ENCODE measurements at regions not wholly inside any gene's neighbourhood (a gene's known extent, or its start where the extent isn't known, plus 50 kb on each side); places are given as distances from the start of the nearest gene placed in this dataset.
A peak's percentile ranks its signal among the peaks of the same experiment; 100 is the strongest.

- Histone ChIP-seq H3K4me1 (ENCODE audit: control insufficient read depth, extremely low read depth, insufficient read depth, low read length) (no peaks in the 10 kb centered on the region), H3K9me3 (replicated peaks; ENCODE audit: control insufficient read depth, insufficient read depth, low read length) (no peaks in the 10 kb centered on the region), H3K9me1 (replicated peaks; ENCODE audit: control insufficient read depth, extremely low read depth, insufficient read depth, low read length) (no peaks in the 10 kb centered on the region), H3K9ac (replicated peaks; ENCODE audit: extremely low read depth, insufficient read depth, low read length) (no peak overlapping the region), H3K36me3 (ENCODE audit: control insufficient read depth in 2 of 2, extremely low read depth in 1 of 2, insufficient read depth in 2 of 2, low read length in 2 of 2) (no peaks in the 10 kb centered on the region), H3K27ac (ENCODE audit: insufficient read depth, low read depth, low read length) (no peak overlapping the region), H4K20me1 (replicated peaks; ENCODE audit: control insufficient read depth, extremely low read depth, insufficient read depth, low read length) (no peaks in the 10 kb centered on the region), H2AFZ (ENCODE audit: low read depth, low read length) (no peak overlapping the region), H3K4me3 (replicated peaks in 1 of 3; ENCODE audit: insufficient read depth in 1 of 3, low read depth in 1 of 3, low read length in 3 of 3) (no peak overlapping the region), H3K4me2 (ENCODE audit: insufficient read depth, low read length) (no peak overlapping the region), H3K79me2 (ENCODE audit: control insufficient read depth, insufficient read depth, low read length) (no peaks in the 10 kb centered on the region), H3K27me3 (ENCODE audit: control insufficient read depth in 2 of 2, insufficient read depth in 2 of 2, low read length in 2 of 2) (no peaks in the 10 kb centered on the region)
- POLR2A ChIA-PET, result no interaction called here
- BruUV-seq (replicated peaks), result no TSS peak
- dilution Hi-C loops (cut with MboI; ENCODE audit: extremely low pct_ligation_motif_present, low sequenced_read_pairs), result no loop called here
- CTCF ChIA-PET, result interaction anchor here (1.2 kb wide), 1 partner anchor 11 kb away, joined by 5 read pairs; no protein-coding TSS in a partner anchor
- no peak for FAIRE-seq
- no peak for DNase-seq (ENCODE audit: low read depth, low spot score)
- TF ChIP-seq EZH2 (IDR thresholded peaks at IDR 0.05; ENCODE audit: borderline replicate concordance, low read depth, low read length, severe bottlenecking), result no peak
- intact Hi-C loops (cut with micrococcal nuclease), result loop anchor here (10.0 kb wide), 1 partner anchor 228 kb away; no protein-coding TSS in a partner anchor
These were observed 93.7 kb upstream of the SGCG start for GRCh38 chr13:23086968-23087623.

- Histone ChIP-seq H3K27me3 (ENCODE audit: control insufficient read depth in 2 of 2, insufficient read depth in 2 of 2, low read length in 2 of 2) (no peaks in the 10 kb centered on the region), H3K27ac (ENCODE audit: insufficient read depth, low read depth, low read length) (no peak overlapping the region), H2AFZ (ENCODE audit: low read depth, low read length) (no peak overlapping the region), H3K9me1 (replicated peaks; ENCODE audit: control insufficient read depth, extremely low read depth, insufficient read depth, low read length) (no peaks in the 10 kb centered on the region), H3K79me2 (ENCODE audit: control insufficient read depth, insufficient read depth, low read length) (no peaks in the 10 kb centered on the region), H3K4me2 (ENCODE audit: insufficient read depth, low read length) (no peak overlapping the region), H3K9me3 (replicated peaks; ENCODE audit: control insufficient read depth, insufficient read depth, low read length) (no peaks in the 10 kb centered on the region), H3K36me3 (ENCODE audit: control insufficient read depth in 2 of 2, extremely low read depth in 1 of 2, insufficient read depth in 2 of 2, low read length in 2 of 2) (no peaks in the 10 kb centered on the region), H3K4me1 (ENCODE audit: control insufficient read depth, extremely low read depth, insufficient read depth, low read length) (no peaks in the 10 kb centered on the region), H3K4me3 (replicated peaks in 1 of 3; ENCODE audit: insufficient read depth in 1 of 3, low read depth in 1 of 3, low read length in 3 of 3) (no peak overlapping the region), H4K20me1 (replicated peaks; ENCODE audit: control insufficient read depth, extremely low read depth, insufficient read depth, low read length) (no peaks in the 10 kb centered on the region), H3K9ac (replicated peaks; ENCODE audit: extremely low read depth, insufficient read depth, low read length) (no peak overlapping the region)
- dilution Hi-C loops (cut with MboI; ENCODE audit: extremely low pct_ligation_motif_present, low sequenced_read_pairs) (no loop called here), intact Hi-C loops (cut with micrococcal nuclease) (loop anchor here (10.0 kb wide), 1 partner anchor 227 kb away; no protein-coding TSS in a partner anchor)
- no peak for FAIRE-seq
- POLR2A ChIA-PET, result no interaction called here
- TF ChIP-seq MAX (IDR thresholded peaks at IDR 0.05; ENCODE audit: insufficient read depth, insufficient read length) (no peak), CTCF (IDR thresholded peaks at IDR 0.05; ENCODE audit: extremely low read depth in 1 of 2, insufficient read depth in 1 of 2, low read depth in 1 of 2, low read length in 2 of 2) (peak; percentile 25 to 34)
- CTCF ChIA-PET, result interaction anchor here (1.2 kb wide), 1 partner anchor 12 kb away, joined by 5 read pairs; no protein-coding TSS in a partner anchor
- no peak for DNase-seq (ENCODE audit: low read depth, low spot score)
- BruUV-seq (replicated peaks), result no TSS peak
These were observed 92.9 kb upstream of the SGCG start for GRCh38 chr13:23087880-23088279.

Measured in endothelial cell of umbilical vein (primary cell).